ENCODE measurements at regions not wholly inside any gene's neighbourhood (a gene's known extent, or its start where the extent isn't known, plus 50 kb on each side); places are given as distances from the start of the nearest gene placed in this dataset.

DNA sequence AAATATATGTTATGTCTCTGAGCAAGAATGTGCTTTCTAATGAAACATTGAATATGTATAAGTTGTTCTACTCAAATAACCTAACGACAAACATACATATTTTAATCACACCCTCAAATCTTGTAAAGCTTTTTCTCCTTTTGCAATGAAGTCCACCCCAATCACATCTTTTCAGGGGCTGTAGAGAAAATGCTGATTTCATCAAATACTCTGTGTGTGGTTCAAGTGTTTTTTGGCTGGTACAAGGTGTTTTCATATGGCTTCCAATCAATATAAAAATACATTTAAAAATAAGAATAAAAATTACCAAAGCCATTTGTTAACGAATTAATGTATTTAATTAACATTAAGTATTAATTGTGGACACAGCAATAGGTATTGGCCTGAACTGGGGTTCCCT is 57.2 kb upstream of the TMEM196 start:
- Histone ChIP-seq H3K9ac (ENCODE audit: low read length) (no peak overlapping the region), H2AK5ac (ENCODE audit: low read length, severe bottlenecking) (no peak overlapping the region), H3K79me1 (replicated peaks; ENCODE audit: low read length, poor library complexity, severe bottlenecking) (no peaks in the 10 kb centered on the region), H3K4ac (ENCODE audit: low read depth in 1 of 2, low read length in 2 of 2) (no peak overlapping the region), H2BK15ac (ENCODE audit: low read depth, poor library complexity, severe bottlenecking) (no peak overlapping the region), H3K36me3 (ENCODE audit: control insufficient read depth in 1 of 2, insufficient read depth in 2 of 2, low read depth in 1 of 2, low read length in 2 of 2) (no peaks in the 10 kb centered on the region), H4K91ac (ENCODE audit: low read length) (no peak overlapping the region), H4K8ac (ENCODE audit: low read length) (no peak overlapping the region), H3K27me3 (ENCODE audit: control insufficient read depth in 1 of 2, insufficient read depth in 1 of 2, low read length in 2 of 2) (no peaks in the 10 kb centered on the region), H3K4me1 (ENCODE audit: control insufficient read depth, insufficient read depth, low read depth, low read length) (no peaks in the 10 kb centered on the region), H2AFZ (ENCODE audit: low read depth, low read length) (no peak overlapping the region), H3K4me3 (ENCODE audit: insufficient read depth in 1 of 2, low read depth in 1 of 2, low read length in 2 of 2) (no peak overlapping the region), H2BK12ac (ENCODE audit: low read length in 2 of 2) (no peak overlapping the region), H2BK120ac (ENCODE audit: low read depth, low read length) (no peak overlapping the region), H3K4me2 (ENCODE audit: low read length, poor library complexity, severe bottlenecking) (no peak overlapping the region), H3K27ac (ENCODE audit: low read length, poor library complexity, severe bottlenecking) (no peak overlapping the region), H3K14ac (ENCODE audit: low read length in 2 of 2) (no peak overlapping the region), H2BK5ac (ENCODE audit: low read depth, low read length, poor library complexity, severe bottlenecking) (no peak overlapping the region), H3K18ac (ENCODE audit: low read depth in 1 of 2, low read length in 2 of 2) (no peak overlapping the region), H3K23ac (ENCODE audit: low read length in 2 of 2) (no peak overlapping the region), H3K9me3 (ENCODE audit: control insufficient read depth, low read length) (no peaks in the 10 kb centered on the region)
- no peak for DNase-seq
- WGBS: no CpG with 5 or more reads among the region's 2 CpGs

All from mesenchymal stem cell (in vitro differentiated cells and primary cell).